OCI-LY1 (cell line): ENCODE measurements at regions not wholly inside any gene's neighbourhood (a gene's known extent, or its start where the extent isn't known, plus 50 kb on each side); places are given as distances from the start of the nearest gene placed in this dataset.
"Not testable (repeated sequence)": the region's sequence is repeated elsewhere in the genome, so short reads cannot be mapped to it uniquely, and the experiment has no call there.

Source experiments
- EZH2 ChIP-seq: fragments of 200-600 bp; sonication (generic), shearing (Covaris generic); IDR thresholded peaks from 2 replicates; pipeline ENCODE4 v1.8.0; 2017; ENCODE audit warnings: borderline replicate concordance, mixed run types, mild to moderate bottlenecking, antibody characterized with exemption, low read length, moderate library complexity, mixed read lengths
- TF ChIP-seq, protein P1 (sequence below): fragments of 200-600 bp; sonication (generic), shearing (Covaris generic); IDR thresholded peaks from 2 replicates; pipeline ENCODE4 v1.5.1; 2017; ENCODE audit warnings: mild to moderate bottlenecking, antibody characterized with exemption, low read length, moderate library complexity, mixed read lengths

DNA sequence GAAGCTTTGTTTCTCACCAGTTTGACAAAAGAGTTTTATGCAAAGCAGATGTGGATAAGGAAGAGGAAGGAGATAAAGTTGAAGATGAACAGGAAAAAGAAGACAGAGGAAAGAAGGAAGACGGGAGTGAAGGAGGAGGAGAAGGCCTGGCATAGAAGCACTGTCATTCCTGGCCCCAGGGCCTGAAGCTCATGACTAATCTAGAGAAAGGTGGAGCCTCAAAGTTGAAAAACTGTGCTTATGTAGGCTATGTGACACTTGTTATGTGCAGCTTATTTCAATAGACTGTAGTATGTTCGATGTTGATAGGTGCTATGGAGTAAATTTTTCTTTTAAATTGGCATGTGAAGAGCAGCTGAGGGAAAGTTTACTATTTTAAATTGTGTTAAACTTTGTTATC lies 1294.0 kb downstream of the CDH12 start:
- TF ChIP-seq, protein P1, sequence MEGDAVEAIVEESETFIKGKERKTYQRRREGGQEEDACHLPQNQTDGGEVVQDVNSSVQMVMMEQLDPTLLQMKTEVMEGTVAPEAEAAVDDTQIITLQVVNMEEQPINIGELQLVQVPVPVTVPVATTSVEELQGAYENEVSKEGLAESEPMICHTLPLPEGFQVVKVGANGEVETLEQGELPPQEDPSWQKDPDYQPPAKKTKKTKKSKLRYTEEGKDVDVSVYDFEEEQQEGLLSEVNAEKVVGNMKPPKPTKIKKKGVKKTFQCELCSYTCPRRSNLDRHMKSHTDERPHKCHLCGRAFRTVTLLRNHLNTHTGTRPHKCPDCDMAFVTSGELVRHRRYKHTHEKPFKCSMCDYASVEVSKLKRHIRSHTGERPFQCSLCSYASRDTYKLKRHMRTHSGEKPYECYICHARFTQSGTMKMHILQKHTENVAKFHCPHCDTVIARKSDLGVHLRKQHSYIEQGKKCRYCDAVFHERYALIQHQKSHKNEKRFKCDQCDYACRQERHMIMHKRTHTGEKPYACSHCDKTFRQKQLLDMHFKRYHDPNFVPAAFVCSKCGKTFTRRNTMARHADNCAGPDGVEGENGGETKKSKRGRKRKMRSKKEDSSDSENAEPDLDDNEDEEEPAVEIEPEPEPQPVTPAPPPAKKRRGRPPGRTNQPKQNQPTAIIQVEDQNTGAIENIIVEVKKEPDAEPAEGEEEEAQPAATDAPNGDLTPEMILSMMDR: not testable (repeated sequence)
- TF ChIP-seq EZH2: not testable (repeated sequence)
